ENCODE measurements at regions not wholly inside any gene's neighbourhood (a gene's known extent, or its start where the extent isn't known, plus 50 kb on each side); places are given as distances from the start of the nearest gene placed in this dataset.

- TF ChIP-seq CTCF (IDR thresholded peaks at IDR 0.05) (no peak), EP300 (IDR thresholded peaks at IDR 0.05) (no peak), POLR2AphosphoS5 (IDR thresholded peaks at IDR 0.05) (no peak)
Measured at GRCh38 chr12:66921151-66921550, 242.3 kb upstream of the GRIP1 start.
